Umbilical cord (tissue), 1 donor: ENCODE measurements at regions not wholly inside any gene's neighbourhood (a gene's known extent, or its start where the extent isn't known, plus 50 kb on each side); places are given as distances from the start of the nearest gene placed in this dataset.

Experiments
- DNase-seq: peaks from one replicate; pipeline ENCODE4 v3.0.0-alpha.2; 2015; ENCODE audit warnings: low spot score

DNA sequence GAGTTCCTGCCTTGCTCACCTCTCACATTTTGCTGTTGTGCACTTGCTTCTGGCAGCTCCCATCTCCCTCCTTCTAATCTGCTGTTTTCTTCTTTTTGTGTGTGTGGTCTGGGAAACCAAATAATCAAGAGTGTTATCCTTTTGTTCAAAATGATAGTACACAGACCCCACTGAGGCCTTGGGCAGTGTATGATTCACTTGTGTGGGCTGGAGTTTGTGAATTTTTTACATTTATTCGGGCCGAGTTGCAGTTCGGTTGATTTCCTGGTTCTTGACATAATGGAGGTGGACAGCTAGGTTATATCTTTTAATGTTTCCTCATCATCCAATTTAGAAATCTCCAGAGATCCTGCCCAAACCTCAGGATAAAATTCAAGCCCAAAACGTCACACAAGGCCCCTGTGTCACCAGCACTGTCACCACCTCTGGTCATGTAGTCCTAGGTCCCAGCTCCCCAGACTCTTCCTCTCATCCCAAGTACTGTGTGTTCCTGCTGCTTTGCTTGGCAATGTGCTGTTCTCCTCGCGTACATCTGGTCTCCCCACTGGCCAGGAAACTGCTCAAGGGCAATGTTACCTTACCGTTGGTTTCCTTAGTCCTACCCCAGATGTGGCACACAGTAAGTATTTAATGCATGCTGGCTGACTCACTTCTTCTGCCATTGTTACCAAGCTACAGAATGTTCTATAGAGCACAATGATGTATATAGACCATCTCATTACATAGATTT is 55.7 kb upstream of the PHACTR2 start:
- DNase-seq = no peak

DNA sequence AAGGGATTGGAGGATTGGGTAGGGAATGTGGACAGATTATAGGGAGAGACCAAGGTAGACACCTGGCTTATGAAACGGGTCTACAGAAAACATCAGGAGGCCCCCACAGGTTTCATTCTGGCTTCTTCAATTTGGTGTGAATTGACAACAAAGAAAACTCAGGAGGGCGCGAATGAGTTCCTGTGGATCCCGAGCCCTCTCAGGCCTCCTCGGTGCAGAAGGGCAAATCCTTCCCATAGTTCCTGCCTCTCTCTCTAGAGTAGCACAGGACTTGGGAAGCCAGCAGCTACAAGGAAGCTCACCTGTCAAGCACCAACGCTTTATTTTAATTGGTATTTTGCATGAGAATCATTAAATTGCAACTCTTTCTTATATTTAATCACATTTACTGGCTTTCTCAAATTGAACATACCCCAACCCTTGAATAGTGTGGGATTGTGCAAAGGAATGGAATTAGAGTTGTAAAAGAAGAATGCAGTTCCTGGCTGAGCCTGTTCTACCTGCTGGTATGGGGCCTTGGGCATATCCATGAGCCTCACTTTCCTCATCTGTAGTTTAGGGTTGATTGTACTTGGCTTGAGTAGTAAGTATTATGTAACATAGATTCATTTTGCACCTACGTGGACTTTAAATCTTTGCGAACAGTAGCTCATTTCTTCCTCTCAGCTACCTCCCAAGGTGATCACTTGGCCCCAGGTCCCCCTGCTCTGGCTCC is 56.4 kb upstream of the PHACTR2 start:
- DNase-seq = no peak

DNA sequence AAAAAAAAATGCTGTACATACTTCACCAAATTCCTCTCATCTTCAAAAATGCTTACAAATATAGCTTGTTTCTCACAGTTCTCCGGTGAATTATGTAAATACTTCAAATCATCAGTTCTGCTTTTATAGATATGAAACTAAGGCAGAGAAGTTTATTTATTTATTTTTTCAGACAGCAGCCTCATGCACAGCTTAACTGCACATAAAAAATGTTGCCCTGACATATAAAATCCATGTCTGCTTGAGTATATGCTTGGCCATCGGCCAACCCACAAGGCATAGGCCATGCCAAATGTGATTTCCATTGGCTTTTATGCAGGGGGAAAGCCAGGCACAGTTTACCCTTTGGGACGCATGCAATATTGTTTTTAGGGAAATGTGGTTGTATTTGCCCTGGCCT is 57.3 kb upstream of the PHACTR2 start:
- peak; percentile 90 for DNase-seq

DNA sequence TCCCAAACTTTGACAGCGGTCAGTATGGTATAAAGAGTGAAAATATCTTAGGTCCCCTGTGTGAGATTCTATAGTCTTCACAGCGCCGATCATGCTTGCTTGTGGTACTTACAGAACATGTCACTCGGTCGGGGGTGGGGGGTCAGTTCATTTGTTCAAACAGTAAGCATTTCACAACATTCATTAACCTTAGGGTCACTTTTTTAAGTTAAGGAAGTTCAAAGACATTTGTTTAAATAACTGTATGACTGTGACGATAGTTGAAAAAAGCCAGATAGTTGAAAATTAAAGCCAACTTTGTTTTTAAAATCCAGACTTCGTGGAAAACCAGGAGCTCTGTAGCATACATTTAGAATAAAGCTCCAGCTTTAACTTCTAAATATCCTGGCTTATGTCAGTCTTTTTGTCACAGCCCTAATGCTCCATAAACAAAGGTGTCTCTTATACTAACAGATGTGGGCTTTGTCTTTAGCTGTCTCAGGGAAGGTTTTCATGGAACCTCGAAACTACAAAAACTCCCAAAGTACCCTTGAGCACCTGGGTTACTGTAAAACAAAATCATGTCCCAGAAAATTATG is 57.9 kb upstream of the PHACTR2 start:
- peak; percentile 86 for DNase-seq

DNA sequence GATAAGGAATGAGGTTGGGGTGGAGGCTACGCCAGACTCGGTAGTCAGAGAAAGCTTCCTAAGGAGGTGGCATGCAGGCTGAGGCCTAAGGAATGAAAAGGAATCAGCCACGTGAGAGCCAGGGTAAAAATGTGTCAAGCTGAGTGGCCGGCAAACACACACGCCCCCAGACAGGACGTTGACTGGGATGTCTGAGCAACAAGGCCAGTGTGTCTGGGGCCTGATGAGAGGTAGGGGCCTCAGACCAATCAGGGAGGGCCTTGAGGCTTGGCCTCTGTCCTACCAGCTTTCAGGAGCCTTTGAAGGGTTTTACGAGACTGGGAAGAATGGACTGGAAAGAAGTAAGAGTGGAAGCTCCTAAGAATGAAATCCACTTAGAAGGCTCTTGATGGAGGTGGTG is 61.0 kb upstream of the PHACTR2 start:
- no peak for DNase-seq

DNA sequence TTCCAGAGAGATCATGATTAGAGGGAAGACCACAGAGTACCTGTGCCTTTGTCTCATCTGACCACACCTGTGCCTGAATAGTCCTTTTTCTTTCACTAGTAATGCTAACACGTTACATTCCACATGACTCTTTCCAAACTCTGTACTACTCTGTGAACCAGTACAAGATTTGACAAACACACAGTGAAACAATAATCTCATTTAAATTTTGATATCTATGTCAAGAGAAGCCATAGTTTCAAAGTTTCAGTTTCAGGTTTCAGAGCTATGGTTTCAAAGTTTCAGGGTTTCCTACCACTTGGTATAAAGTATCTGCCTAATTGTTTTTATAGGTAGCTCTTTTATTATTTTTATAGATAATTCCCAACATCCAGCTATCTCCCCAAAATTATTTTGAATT is 62.0 kb upstream of the PHACTR2 start:
- DNase-seq = no peak

DNA sequence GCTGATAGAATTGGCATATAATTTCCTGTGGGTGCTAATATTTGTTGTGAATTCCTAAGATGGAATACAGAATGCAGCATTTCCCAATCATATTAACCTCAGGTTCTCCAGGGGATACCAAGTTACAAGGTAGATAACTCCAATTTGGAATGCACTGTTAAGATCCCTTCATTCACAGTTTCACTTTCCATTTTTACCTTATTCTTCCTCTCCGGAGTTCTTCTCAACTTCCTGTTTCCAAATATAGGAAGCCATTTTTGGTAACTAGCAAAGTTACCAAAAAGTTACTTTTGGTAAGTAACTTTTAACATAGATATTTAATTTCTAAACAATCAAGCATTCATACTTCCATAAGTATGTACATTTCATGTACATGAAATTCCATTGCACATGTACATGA is 63.5 kb upstream of the PHACTR2 start:
- no peak for DNase-seq

DNA sequence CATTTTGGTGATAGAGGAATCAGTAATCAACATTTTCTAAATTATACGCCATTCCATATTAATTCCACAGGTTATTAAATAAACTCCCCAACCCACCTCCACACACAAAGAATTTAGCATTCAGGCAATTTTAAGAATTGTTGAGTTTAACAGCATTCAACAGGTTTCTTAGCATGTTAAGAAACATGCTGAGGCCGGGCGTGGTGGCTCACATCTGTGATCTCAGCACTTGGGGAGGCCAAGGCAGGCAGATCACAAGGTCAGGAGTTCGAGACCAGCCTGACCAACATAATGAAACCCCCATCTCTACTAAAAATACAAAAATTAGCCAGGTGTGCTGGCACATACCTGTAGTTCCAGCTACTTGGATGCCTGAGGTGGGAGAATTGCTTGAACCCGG is 64.0 kb upstream of the PHACTR2 start:
- DNase-seq = no peak

DNA sequence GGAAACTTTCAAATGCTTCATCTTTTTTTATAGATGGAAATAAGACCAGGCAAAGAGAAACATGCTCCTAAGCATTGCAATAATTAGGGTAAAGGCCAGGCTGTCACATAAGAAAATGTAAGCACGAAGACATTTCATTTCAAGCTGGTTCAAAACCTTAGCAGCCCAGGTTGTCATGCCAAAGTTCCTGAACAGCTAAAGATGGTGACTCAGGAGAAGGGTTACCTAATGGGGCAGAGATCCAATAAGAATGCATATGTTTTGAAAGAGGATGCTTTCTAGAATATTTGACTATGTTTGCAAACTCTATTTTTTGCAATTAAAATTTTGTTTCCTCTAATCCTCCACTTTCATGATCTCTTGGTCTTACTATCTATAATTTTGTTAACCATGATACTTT is 65.6 kb upstream of the PHACTR2 start:
- no peak for DNase-seq

DNA sequence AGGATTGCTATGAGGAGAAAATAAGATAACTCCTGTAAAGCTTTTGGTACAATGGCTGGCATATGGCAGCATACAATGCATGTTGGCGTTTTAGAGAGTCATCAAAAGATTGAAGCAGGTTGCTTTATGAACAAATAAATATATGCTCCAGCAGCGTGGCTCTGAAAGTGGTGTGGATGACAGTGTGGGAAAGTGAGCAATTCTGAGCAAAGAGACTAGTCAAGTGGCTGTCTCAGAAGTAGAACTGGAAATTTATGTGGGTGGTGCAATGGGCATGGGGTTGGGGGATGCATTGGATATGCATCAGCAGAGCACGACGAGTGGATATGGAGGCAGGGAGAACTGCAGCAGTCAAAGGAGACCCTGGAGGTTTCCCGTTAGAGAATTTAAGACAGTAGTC is 66.2 kb upstream of the PHACTR2 start:
- no peak for DNase-seq

DNA sequence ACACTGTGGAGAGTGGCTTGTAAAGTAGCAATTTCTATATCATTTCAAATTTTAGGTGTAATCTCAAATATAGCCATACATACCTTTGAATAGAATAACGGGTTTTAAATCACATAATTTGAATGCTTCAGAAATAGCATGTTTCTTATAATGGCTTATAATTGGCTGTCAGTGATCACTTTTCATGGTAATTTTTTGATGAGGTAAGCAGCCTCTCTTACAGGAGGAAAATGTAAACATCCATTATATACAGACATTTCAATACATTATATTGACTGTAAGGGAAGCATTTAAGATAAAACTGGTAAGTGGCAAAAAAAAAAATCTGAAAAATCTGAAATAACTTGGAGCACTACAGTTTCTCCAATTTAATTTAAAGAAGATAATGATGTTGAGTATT is 67.8 kb upstream of the PHACTR2 start:
- DNase-seq = no peak

DNA sequence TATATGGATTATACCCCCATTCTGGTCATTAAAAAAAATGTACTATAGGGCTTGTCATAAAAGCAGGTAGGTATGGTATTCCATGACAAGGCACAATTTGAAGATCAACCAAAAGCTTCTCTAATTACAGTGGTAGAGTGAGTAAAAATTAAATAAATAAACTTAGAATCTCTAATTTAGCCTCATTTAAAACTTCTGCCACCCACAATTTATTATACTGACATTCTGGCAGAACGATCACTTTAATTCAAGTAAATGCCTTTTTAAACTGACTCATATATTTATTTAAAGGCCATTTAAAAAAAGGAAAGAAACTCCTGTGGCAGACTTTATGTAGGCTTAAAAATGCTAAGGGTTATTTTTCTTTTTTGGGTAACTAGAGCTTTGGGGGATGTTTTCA is 68.3 kb upstream of the PHACTR2 start:
- DNase-seq = no peak

DNA sequence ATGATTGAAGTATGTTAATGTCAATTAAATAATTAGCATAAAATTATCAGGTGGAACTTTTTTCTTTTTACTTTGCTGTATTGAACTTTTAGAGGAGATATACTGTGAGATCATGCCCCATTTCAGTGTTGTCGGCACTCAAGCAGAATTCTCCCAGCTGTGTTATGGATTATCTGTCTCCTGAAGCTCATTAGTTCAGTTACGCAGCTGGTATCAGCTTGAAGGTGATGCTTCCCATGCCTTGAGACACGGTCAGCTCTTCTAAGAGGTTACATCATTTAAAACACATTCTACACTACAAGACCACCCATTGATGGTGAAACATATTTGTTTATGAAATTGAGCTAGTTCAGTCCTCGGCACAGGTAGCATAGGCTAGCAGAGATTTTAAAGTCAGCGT is 68.9 kb upstream of the PHACTR2 start:
- no peak for DNase-seq

DNA sequence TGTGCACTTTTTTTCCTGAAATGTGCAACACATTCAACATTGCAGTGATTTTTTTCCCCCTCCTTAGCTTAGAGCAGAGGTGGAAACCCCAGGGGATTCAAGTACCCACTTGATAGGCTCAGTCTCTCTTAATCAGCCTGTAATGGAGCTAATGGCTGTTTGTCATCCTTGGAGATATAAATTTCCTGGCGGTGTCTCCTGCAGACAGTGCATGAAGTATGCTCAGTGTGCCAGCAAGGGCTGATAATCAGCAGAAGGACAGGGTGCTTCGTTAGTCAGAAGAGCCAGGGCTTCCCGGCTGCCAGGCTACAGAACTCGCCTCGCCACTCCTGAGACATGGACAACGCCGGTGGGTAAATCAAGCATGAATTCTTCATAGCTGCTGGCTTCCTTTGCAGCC is 69.8 kb upstream of the PHACTR2 start:
- peak; percentile 45 for DNase-seq

DNA sequence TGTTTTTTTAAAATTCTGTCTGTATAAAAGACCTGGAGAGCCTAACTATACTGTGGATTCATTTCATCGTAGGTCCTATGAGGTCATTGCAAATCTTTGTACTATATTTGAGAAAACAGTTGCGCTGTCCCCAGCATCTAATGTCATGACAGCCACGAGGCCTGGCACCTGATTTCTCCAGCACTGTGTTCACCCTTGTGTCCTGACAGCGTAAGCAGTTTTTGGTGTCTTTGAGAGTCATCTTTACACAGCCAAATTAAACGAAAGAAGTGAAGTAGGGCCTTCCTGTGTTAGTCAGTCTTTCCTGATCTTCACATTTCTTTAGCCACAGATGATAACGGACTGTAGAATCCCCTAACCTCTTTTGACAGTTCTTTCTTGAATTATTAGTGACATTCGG is 70.6 kb upstream of the PHACTR2 start:
- DNase-seq = no peak

DNA sequence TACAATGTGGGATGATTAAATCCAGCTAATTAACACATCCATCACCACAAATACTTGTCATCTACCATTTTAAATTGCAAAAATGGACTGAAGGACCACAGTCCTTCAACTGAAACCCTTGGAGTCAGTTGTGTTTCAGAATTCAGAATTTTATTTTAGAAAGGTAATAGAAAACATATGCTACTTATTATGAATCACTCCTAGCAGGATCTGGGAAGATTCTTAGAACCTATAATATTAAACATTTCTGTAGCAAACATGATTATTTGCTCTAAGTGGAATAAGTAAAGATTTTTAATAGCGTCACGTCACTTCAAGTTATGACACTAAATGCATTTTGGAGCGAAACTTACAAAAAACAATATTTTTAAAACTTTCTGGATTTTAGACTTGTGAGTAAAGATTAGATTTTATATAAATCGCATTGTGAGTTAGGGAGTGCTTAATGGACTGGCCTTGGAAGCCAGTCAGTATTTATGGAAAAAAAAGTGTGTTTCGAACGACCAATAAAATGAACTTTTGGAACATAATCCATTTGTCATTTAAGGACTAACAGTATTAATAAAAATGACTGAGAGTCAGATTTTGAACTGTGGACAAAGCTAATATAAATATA is 71.8 kb upstream of the PHACTR2 start:
- no peak for DNase-seq

DNA sequence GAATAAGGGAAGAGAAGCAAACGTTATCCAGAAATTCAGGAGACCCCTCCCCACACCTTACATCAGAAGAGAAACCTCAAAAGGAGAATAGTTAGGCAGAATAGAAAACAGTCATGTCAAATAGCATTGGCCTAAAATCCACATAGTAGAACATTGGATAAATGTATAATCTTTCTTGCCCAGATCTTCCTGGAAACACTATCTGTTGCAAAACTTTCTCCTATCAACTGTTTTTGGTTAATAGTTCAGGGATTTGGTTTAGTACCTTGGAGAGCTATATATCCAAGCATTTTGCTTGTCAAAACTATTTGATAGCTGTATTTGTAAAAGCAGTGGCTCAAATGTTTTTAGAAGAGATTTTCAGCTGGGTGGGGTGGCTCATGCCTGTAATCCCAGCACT is 74.3 kb upstream of the PHACTR2 start:
- peak; percentile 93 for DNase-seq

DNA sequence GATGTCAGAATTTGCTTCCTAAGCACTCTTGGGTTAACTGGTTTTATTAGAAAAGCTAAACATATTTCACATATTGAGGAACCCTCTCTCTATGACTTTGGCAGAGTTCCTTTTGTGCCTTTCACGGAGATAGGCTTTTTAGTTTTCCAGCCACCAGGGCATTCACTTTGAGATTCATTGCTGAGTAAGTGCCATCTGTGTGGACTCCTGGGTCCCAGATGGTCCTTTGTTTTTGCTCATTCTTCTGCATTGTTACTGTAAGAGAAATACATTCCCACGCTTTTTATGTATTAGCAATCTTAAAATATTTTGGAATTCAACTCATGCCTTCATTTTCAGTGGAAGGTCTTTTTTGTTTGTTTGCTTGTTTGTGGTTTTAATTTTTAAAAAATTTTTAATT is 76.3 kb upstream of the PHACTR2 start:
- no peak for DNase-seq

DNA sequence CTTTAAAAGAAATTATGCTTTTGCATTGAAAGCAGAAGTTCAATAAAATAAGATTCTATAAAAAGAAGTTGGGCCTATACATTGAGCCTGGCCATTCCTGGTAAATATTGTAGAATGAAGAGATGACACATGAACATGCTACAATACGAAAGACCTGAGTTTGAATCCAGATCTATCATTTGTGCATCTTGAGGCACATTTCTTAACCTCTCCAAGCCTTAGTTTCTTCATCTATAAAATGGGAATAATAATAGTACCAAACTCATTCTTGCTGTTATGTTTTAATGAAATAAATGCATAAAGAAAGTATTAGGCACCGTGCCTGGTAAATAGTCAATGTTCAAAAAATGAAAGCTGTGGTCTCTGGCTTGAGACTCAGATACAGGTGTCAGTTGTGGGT is 76.9 kb upstream of the PHACTR2 start:
- no peak for DNase-seq

DNA sequence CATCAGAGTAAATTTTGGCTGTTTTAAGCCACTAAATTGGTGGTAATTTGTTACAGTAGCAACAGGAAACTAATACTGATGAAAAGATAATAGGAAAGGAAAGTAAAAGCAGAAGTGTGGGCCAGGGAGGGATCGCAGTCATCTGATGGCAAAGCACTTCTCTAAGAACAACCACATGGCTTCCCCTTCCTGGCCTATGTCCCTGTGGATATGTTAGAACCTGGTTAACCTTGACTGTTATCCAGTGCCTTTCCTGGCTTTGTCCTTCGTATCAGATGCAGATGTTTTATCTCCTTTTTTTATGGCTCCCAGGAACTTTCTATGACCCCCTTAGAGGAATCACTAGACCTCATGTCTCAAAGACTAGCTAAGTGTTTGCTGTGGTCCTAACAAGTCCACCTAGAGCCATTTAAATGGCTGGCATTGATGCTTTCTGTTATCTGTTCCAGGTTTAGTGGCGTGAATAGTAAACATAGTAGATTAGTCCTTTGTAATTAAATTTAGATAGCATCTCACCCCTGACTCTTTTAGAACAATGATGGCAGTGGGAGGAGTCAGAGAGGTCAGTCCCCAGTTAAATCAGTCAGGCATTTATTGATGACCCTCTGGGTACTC is 79.2 kb upstream of the PHACTR2 start:
- DNase-seq = no peak

DNA sequence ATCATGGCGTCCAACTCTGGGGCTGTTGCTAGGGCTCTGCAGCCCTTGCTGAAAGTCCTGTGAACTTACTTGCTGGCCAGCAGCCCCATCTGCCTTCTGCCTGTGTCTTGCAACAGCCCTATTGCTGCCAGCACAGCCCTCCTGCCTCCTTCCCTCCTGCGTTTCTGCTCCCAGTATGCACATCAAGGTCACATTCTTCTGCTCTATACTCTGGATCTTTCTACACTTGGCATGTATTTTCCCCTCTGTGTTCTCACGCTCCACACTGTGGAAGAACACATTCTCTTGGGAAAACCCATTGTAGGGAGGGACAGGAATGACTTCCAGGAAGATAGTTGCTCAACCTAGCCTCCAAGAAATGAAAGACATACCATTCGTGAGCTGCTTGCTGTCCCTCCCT is 80.9 kb upstream of the PHACTR2 start:
- DNase-seq = no peak

DNA sequence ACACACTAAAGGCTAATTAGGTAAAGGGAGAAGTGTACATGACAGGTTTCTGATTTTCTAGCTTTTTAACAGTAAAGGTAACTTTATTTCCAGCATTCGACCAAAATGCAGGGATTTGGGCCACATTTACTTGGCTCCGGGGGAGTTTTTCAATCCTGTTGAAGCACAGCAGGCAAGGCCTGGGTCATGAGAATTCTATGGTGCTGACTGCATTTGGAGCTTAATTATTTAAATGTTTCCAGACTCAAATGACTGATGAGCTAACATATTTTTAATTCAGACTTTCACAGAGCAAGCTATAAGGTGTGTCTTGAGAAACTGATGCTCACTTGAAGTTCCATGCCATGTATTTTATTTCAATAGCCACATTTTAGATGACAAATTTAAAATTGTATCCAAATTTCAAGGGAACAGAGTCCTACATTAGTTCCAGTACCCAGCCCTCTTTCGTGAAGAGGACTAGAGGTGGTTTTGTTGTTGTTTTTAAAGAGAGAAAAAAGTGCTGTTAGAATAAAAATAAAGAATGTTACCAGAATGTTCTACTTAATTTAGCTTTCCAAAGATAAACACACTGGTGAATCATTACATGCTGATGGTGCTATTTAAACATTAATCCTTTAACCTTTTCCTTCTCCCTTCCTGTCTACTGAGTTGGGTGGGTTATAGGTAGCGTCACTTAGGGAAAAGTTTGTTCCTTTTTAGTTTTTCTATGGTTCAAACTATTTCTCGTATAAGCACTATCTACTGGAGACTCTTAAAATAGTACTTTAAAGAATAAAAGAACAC is 82.3 kb upstream of the PHACTR2 start:
- no peak for DNase-seq
